HG03139 (cell line): ENCODE measurements at regions not wholly inside any gene's neighbourhood (a gene's known extent, or its start where the extent isn't known, plus 50 kb on each side); places are given as distances from the start of the nearest gene placed in this dataset.

Experiments used
- ATAC-seq: cut with Tn5 transposase; IDR thresholded peaks from one replicate; pipeline ENCODE4 v1.9.1; 2021; ENCODE audit not compliant: unreplicated experiment

- no peak for ATAC-seq
Observed at GRCh38 chr5:3734632-3735031, 139.0 kb downstream of the IRX1 start.

DNA sequence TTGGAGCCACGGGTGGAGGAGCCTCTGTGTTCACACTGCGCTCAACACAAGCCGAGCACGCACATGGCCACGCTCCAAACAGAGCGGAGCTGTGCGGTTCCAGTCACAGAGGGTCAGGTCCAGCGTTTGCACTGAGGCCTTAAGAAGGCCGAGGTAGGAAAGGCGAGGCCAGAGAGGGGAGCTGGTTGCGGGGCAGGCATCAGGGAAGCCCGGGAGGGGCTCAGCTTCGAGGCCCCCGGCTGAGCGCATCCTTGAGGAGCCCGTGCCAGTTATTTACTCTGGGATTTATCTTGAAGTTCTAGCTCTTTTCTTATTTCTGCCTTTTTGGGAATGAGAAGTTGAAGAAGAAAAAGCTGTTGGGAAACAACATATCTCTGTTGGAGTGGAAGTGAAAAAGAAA is 140.8 kb downstream of the IRX1 start:
- ATAC-seq = no peak

GRCh38 chr5:3736926-3737325 is 141.3 kb downstream of the IRX1 start:
- no peak for ATAC-seq

DNA sequence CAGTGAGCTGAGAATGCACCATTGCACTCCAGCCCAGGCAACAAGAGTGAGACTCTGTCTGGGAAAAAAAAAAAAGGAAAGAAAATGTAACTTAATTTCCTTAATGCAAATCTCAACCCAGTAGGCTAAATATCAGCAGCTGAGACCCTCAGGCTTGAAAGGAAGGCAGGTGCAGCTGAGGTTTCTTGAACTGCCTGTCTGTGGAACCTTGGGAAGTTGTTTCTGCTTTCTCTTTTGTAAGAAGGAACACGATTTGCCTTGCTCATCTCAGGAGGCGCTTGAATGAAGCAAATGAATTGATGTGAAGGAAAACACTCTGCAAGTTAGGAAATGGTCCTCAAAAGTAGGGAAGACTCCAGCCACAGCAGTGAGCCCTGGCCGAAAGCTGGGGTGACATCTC is 143.3 kb downstream of the IRX1 start:
- ATAC-seq = no peak

- ATAC-seq = no peak
Observed at GRCh38 chr5:3740546-3741373, 145.1 kb downstream of the IRX1 start.

- ATAC-seq = no peak
Observed at GRCh38 chr5:3741374-3741770, 145.7 kb downstream of the IRX1 start.

DNA sequence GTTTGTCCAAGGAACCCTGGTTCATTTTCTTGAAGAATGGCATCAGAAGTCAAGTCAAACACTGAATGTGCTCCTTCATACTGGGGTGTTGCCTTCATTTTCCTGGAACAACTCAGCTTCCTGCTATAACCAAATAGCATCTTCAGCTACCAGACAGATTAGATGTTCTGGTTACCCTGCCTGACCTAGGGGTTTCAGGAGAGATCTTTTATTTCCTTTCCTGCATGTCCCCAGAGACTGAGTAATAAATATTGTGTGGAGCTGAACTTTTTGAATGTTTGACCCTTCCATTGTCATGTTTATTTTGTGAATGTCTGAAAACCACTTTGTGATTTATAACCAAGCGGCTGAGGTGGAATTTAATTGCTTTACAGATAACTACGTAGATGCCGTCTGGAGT is 147.1 kb downstream of the IRX1 start:
- ATAC-seq = no peak

GRCh38 chr5:3751846-3752245 is 156.2 kb downstream of the IRX1 start:
- ATAC-seq = no peak

- ATAC-seq = no peak
Observed at GRCh38 chr5:3778000-3778550, 182.4 kb downstream of the IRX1 start.

GRCh38 chr5:3778945-3779344 is 183.3 kb downstream of the IRX1 start:
- ATAC-seq = no peak

DNA sequence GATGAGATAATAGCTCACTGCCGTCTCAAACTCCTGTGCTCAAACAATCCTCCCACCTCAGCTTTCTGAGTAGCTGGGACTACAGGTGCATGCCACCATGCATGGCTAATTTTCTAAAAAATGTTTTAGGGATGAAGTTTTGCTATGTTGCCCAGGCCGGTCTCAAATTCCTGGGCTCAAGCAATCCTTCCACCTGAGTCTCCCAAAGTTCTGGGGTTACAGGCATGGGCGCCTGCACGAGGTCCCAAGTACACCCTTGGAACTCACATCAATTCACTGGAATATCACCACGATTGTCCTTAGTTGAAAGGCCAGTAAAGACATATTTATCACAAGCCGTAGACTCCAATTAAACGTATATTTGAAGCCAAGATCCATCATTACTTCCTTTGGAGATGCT is 184.6 kb downstream of the IRX1 start:
- no peak for ATAC-seq

- ATAC-seq = no peak
Observed at GRCh38 chr5:3780907-3781306, 185.3 kb downstream of the IRX1 start.

GRCh38 chr5:3784854-3785253 is 189.2 kb downstream of the IRX1 start:
- ATAC-seq = no peak

DNA sequence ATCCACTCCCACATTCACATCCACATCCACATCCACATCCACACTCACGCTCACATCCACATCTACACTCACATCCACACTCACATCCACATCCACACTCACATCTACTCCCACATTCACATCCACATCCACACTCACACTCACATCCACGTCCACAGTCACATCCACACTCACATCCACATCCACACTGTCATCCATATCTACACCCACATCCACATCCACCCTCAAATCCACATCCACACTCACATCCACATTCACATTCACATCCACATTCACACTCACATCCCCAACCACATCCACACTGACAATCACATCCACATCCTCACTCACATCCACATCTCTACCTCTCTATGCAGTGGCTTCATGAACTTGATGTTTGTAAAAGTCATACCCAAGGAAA is 190.5 kb downstream of the IRX1 start:
- ATAC-seq = no peak

- ATAC-seq = no peak
Observed at GRCh38 chr5:3786891-3787430, 191.3 kb downstream of the IRX1 start.

DNA sequence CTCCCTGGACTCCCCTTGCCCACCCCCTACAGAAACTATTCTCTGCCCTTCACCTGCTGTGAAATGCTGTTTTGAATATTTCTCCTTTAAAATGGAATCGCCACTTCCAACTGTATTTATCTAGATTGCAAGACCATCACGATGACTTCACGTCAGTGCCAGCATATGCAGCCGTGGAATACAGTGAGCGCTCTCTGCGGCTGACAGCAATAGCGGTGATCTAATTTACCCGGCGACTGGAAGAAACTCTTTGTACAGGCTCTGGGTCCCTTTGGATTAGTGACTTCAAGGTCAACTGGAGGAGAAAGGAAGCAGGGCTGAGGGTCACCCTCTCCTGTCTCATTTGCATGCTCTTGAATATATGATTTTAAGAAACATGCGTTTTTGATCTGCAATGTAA is 192.0 kb downstream of the IRX1 start:
- no peak for ATAC-seq

DNA sequence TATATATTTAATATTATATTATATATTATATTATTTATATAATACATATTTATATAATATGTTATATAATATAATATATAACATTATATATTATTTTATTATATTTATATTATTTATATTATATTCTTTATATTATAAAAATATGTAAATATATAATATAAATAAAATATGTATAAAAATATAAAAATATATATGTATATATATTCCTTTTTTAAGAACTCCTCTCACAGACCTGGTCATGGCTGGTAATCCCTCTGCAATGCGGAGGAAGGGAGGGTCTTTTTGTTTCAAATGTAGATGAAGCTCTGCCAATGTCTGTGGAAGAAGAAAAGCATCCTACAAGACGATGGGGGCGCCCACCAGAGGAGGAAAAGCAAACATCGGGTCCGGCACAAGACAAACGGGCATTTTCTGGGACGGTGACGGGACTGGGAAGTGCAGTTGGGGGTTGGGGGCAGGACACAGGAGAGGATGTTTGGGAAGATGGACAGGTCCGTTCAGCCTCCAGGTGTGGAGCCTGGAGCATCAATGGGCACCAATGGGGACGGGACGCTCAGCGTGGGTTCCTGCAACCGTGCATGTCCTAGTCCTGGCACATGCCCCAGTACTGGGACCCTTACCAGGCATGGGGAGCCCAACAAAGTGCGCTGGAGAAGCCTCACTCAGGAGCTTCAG is 194.0 kb downstream of the IRX1 start:
- no peak for ATAC-seq

DNA sequence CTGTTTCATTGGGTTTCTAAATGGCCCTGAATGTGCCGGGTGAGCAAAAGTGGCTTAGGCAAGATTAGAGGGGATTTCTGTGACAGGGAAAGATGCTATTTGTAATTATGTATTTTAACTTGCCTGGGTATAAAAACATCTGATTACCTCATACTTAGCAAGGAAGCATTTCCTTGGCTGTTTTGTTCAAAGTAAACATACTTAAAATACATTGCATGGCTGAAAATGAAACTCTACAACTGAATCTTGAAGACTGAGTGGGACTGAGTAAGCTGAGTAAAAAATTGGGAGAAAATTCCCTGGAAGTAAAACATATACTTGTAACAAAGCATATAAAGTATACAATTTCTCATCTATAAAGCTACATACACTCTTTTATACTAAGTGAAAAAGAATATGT is 197.5 kb downstream of the IRX1 start:
- ATAC-seq = no peak

DNA sequence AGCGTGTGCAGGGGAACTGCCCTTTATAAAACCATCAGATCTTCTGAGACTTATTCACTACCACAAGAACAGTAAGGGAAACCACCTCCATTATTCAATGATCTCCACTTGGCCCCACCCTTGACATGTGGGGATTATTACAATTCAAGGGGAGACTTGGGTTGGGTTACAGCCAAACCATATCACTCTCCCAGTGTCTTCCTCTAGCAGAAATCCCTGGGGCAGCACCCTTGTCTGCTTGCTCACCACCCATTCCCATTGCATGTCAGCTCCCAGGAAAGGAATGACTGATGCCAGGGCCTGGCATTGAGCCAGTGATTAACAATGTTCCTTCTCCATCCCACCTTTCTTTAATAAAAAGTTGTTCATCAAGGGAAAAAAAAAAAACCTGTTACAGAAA is 199.0 kb downstream of the IRX1 start:
- no peak for ATAC-seq

DNA sequence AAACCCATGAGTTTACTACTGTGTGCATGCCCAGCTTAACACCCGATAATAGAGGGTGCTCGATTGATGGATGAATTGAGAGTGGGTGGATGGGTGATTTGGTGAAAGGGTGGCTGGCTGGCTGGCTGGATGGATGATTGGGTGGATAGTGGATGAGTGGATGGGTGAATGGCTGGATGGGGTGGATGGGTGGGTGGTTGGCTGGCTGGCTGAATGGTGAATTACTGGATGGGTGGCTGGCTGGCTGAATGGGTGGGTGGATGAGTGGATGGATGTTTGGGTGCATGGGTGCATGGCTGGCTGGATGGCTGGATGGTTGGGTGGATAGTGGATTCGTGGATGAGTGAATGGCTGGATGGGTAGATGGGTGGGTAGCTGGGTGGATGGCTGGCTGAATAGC is 201.1 kb downstream of the IRX1 start:
- no peak for ATAC-seq

- ATAC-seq = no peak
Observed at GRCh38 chr5:3801967-3802366, 206.3 kb downstream of the IRX1 start.

GRCh38 chr5:3809455-3809854 is 213.8 kb downstream of the IRX1 start:
- ATAC-seq = no peak
